OCI-LY7 (cell line): ENCODE measurements at regions not wholly inside any gene's neighbourhood (a gene's known extent, or its start where the extent isn't known, plus 50 kb on each side); places are given as distances from the start of the nearest gene placed in this dataset.

ENCODE experiments used
- BruUV-seq: library from RNA; stranded (reverse); fragments of 400-500 nt; replicated peaks from 2 replicates; lab custom pipeline; 2021; lab: Mats Ljungman, UMichigan
- CTCF ChIA-PET: fragments of 300-600 bp; sonication (Branson Sonifier 250); formaldehyde crosslinking; loops from one replicate; lab custom pipeline; 2022; ENCODE audit warnings: antibody characterized with exemption; ENCODE audit not compliant: unreplicated experiment; lab: Charles Lee
- POLR2A ChIA-PET: fragments of 300-600 bp; sonication (Branson Sonifier 250); formaldehyde crosslinking; loops from one replicate; lab custom pipeline; 2022; ENCODE audit warnings: antibody characterized with exemption; lab: Charles Lee
- DNase-seq: peaks from one replicate; pipeline ENCODE4 v3.0.0-alpha.2; 2015; ENCODE audit warnings: low spot score
- H2AFZ ChIP-seq: fragments of 200-600 bp; sonication (generic), shearing (Covaris generic); 2 replicates; pipeline ENCODE4 v1.6.1; 2014; ENCODE audit warnings: mild to moderate bottlenecking, antibody characterized with exemption, low read length, moderate library complexity
- H3K27ac ChIP-seq: fragments of 200-600 bp; sonication (generic); 2 replicates; pipeline ENCODE4 v1.5.1; 2014; ENCODE audit warnings: mixed run types, low read depth, mild to moderate bottlenecking, moderate library complexity, low read length, inconsistent platforms; ENCODE audit not compliant: poor library complexity, severe bottlenecking
- H3K36me3 ChIP-seq: fragments of 200-600 bp; sonication (generic); 2 replicates; pipeline ENCODE4 v1.6.1; 2014; ENCODE audit warnings: mild to moderate bottlenecking, antibody characterized with exemption, low read length, moderate library complexity, mixed read lengths; ENCODE audit not compliant: insufficient read depth
- H3K4me1 ChIP-seq: fragments of 200-600 bp; sonication (generic); 2 replicates; pipeline ENCODE4 v1.5.1; 2014; ENCODE audit warnings: mild to moderate bottlenecking, low read length; ENCODE audit not compliant: insufficient read depth, poor library complexity, severe bottlenecking
- H3K4me2 ChIP-seq: fragments of 200-600 bp; sonication (generic); 2 replicates; pipeline ENCODE4 v1.6.1; 2014; ENCODE audit warnings: mild to moderate bottlenecking, low read length
- H3K4me3 ChIP-seq: fragments of 200-600 bp; sonication (generic); 2 replicates; pipeline ENCODE4 v1.5.1; 2014; ENCODE audit warnings: mild to moderate bottlenecking, low read depth, low read length; ENCODE audit not compliant: poor library complexity, severe bottlenecking
- H3K79me2 ChIP-seq: fragments of 200-600 bp; sonication (generic); 2 replicates; pipeline ENCODE4 v1.6.1; 2016; ENCODE audit warnings: low read depth, mild to moderate bottlenecking, low read length, moderate library complexity, mixed read lengths; ENCODE audit not compliant: insufficient read depth
- H3K9me2 ChIP-seq: fragments of 200-600 bp; sonication (generic); 2 replicates; pipeline ENCODE4 v1.6.1; 2016; ENCODE audit warnings: mild to moderate bottlenecking, low read length, mixed read lengths; ENCODE audit not compliant: insufficient read depth
- H3K9me3 ChIP-seq: fragments of 200-600 bp; sonication (generic); 2 replicates; pipeline ENCODE4 v1.6.1; 2014; ENCODE audit warnings: mild to moderate bottlenecking, mixed run types, low read length, mixed read lengths
- H4K20me1 ChIP-seq: fragments of 200-600 bp; sonication (generic); 2 replicates; pipeline ENCODE4 v1.6.1; 2014; ENCODE audit warnings: mild to moderate bottlenecking, antibody characterized with exemption, low read length, moderate library complexity, mixed read lengths; ENCODE audit not compliant: insufficient read depth
- EZH2phosphoT487 ChIP-seq: fragments of 200-600 bp; sonication (generic); IDR thresholded peaks from 2 replicates; pipeline ENCODE4 v1.6.1; 2018; ENCODE audit warnings: low read depth, borderline replicate concordance, mild to moderate bottlenecking, mixed run types, antibody characterized with exemption, low read length, moderate library complexity, mixed read lengths
- intact Hi-C: fragments of 100-400 bp; cut with micrococcal nuclease; formaldehyde crosslinking; loops from one replicate; pipeline ENCODE4 v1.10.0; 2022; ENCODE audit not compliant: unreplicated experiment
- TF ChIP-seq, protein P1 (sequence below): fragments of 200-600 bp; sonication (generic); conservative IDR thresholded peaks from 2 replicates; pipeline ENCODE4 v1.5.1; 2014; ENCODE audit warnings: mild to moderate bottlenecking, antibody characterized with exemption, low read length, moderate library complexity, mixed read lengths

DNA sequence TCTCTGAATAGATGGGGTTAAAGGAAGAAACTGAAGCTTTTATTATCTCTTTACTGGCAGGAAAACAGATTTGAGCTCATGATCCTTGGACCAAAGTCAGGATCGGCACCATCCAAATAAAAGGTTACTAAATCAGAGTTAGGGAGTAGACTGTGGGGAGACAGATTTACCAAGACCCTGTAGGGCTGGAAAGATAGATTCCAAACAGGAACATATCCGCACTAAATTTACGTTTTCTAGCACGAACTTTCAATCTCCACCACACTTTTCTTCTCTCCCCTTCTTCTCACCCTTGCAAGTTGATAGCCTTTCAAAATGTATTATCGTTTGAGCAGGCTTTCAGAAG is 120.0 kb upstream of the HMHB1 start:
- H3K4me3 ChIP-seq = no peak overlapping the region
- no peak for DNase-seq
- no TSS peak for BruUV-seq
- intact Hi-C loops = no loop called here
- no peaks in the 10 kb centered on the region for H3K36me3 ChIP-seq
- no peak overlapping the region for H2AFZ ChIP-seq
- ChIA-PET CTCF (no interaction called here), POLR2A (interaction anchor here (0.9 kb wide), 1 partner anchor 110 kb away, joined by 3 read pairs; no protein-coding TSS in a partner anchor)
- peaks cover 4% of the 10 kb centered on the region for H3K4me1 ChIP-seq
- no peak overlapping the region for H3K27ac ChIP-seq
- no peak for TF ChIP-seq EZH2phosphoT487
- TF ChIP-seq, protein P1, sequence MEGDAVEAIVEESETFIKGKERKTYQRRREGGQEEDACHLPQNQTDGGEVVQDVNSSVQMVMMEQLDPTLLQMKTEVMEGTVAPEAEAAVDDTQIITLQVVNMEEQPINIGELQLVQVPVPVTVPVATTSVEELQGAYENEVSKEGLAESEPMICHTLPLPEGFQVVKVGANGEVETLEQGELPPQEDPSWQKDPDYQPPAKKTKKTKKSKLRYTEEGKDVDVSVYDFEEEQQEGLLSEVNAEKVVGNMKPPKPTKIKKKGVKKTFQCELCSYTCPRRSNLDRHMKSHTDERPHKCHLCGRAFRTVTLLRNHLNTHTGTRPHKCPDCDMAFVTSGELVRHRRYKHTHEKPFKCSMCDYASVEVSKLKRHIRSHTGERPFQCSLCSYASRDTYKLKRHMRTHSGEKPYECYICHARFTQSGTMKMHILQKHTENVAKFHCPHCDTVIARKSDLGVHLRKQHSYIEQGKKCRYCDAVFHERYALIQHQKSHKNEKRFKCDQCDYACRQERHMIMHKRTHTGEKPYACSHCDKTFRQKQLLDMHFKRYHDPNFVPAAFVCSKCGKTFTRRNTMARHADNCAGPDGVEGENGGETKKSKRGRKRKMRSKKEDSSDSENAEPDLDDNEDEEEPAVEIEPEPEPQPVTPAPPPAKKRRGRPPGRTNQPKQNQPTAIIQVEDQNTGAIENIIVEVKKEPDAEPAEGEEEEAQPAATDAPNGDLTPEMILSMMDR = no peak
- H3K4me2 ChIP-seq = no peak overlapping the region
- peaks cover 5% of the 10 kb centered on the region; the same call in 1 of the 2 replicates for H3K9me3 ChIP-seq
- H3K79me2 ChIP-seq = no peaks in the 10 kb centered on the region
- no peaks in the 10 kb centered on the region for H4K20me1 ChIP-seq
- no peaks in the 10 kb centered on the region for H3K9me2 ChIP-seq

DNA sequence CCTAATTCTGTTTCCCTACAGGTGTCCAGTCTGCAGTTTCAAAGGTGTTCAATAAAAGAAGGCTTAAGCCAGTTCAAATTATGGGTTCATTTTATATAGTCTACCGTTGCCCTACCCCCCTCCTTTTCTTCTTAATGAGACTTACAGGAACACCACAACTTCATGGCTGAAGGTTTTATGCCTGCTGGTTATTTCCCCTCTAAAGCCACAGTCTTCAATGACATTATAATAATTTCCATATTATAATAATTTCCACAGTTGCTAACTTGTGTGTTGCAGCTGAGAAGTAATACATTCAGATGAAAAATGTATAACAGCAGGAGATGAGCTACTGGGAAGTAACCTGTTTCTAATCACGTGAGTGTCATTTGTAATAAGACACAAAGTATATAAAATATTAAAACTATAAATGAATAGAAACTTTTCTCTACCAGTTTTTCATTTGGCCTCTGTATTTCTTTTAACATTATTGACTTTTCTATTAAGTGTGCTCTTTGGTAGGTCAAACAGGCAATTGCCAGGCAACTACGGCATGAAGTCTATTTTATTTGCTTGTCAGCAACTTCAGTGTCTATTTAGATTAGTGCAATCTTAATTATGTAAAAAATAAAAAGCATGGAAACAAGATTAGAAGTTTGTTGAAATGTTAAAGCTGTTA is 120.5 kb upstream of the HMHB1 start:
- H3K9me3 ChIP-seq = peaks cover 5% of the 10 kb centered on the region; the same call in 1 of the 2 replicates
- no TSS peak for BruUV-seq
- H3K36me3 ChIP-seq = no peaks in the 10 kb centered on the region
- no peak overlapping the region for H3K4me2 ChIP-seq
- H4K20me1 ChIP-seq = no peaks in the 10 kb centered on the region
- peaks cover 4% of the 10 kb centered on the region for H3K4me1 ChIP-seq
- no peaks in the 10 kb centered on the region for H3K79me2 ChIP-seq
- H2AFZ ChIP-seq = no peak overlapping the region
- H3K4me3 ChIP-seq = no peak overlapping the region
- DNase-seq = no peak
- H3K27ac ChIP-seq = no peak overlapping the region
- POLR2A ChIA-PET = interaction anchor here (0.9 kb wide), 1 partner anchor 109 kb away, joined by 3 read pairs; no protein-coding TSS in a partner anchor
- CTCF ChIA-PET = no interaction called here
- H3K9me2 ChIP-seq = no peaks in the 10 kb centered on the region
- no peak for TF ChIP-seq EZH2phosphoT487
- TF ChIP-seq, protein P1 = no peak
- intact Hi-C loops = no loop called here

DNA sequence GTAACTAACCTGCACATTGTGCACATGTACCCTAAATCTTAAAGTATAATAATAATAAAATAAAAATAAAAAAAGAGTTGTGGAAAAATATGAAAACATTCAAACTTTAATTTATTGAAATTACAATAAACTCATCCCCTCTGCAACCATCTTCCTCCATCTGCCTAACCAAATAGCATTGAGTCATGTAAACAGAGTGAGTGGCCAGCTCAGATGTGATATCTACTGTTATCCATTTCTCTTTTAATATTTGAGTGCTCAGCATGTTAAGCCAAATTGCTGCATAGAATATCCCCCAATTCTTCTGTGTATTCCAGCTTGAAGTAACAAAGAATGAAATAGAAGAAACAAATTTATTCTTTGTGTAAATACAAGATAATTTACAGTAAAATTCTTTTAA is 124.4 kb upstream of the HMHB1 start:
- H3K9me2 ChIP-seq = no peaks in the 10 kb centered on the region
- H3K4me3 ChIP-seq = no peak overlapping the region
- TF ChIP-seq, protein P1 = no peak
- no peak for TF ChIP-seq EZH2phosphoT487
- BruUV-seq = no TSS peak
- no peak for DNase-seq
- H3K9me3 ChIP-seq = peaks cover 5% of the 10 kb centered on the region; the same call in 1 of the 2 replicates
- ChIA-PET CTCF (no interaction called here), POLR2A (no interaction called here)
- H3K4me1 ChIP-seq = no peaks in the 10 kb centered on the region
- no peak overlapping the region for H3K27ac ChIP-seq
- H3K4me2 ChIP-seq = no peak overlapping the region
- no peaks in the 10 kb centered on the region for H4K20me1 ChIP-seq
- no peaks in the 10 kb centered on the region for H3K79me2 ChIP-seq
- no peak overlapping the region for H2AFZ ChIP-seq
- no peaks in the 10 kb centered on the region for H3K36me3 ChIP-seq
- intact Hi-C loops = no loop called here
